Transverse colon (tissue), 4 donors: ENCODE measurements at regions not wholly inside any gene's neighbourhood (a gene's known extent, or its start where the extent isn't known, plus 50 kb on each side); places are given as distances from the start of the nearest gene placed in this dataset.

Source experiments
- DNase-seq: peaks from one replicate; pipeline ENCODE4 v3.0.0-alpha.2; 2019
- H3K27ac ChIP-seq, 4 donors: fragments of 200-600 bp; sonication (generic); 2 replicates each; pipeline ENCODE4 v1.5.1; 2016 to 2018; ENCODE audit warnings: inconsistent platforms in 4 of 4
- H3K27me3 ChIP-seq: fragments of 200-600 bp; sonication (generic); 2 replicates; pipeline ENCODE4 v1.5.1; 2017; ENCODE audit warnings: inconsistent platforms
- H3K36me3 ChIP-seq, 4 donors: fragments of 200-600 bp; sonication (generic); 2 replicates each; pipeline ENCODE4 v1.5.1; 2017 to 2019; ENCODE audit warnings: inconsistent platforms in 4 of 4
- H3K4me1 ChIP-seq, 4 donors: fragments of 200-600 bp; sonication (generic); 2 replicates each; pipeline ENCODE4 v1.5.1; 2017 to 2020; ENCODE audit warnings: inconsistent platforms in 4 of 4
- H3K4me3 ChIP-seq, 4 donors: fragments of 200-600 bp; sonication (generic); 1 replicate in 1 of 4; 2 replicates in 3 of 4; pipeline versions ENCODE4 v1.5.1 to v1.6.1; 2017 to 2019; ENCODE audit warnings: inconsistent platforms in 4 of 4
- H3K9me3 ChIP-seq, 2 donors: fragments of 200-600 bp; sonication (generic); 2 replicates each; pipeline ENCODE4 v1.5.1; 2017 to 2019; ENCODE audit warnings: inconsistent platforms in 2 of 2
- CTCF ChIP-seq, 5 experiments: fragments of 200-600 bp in 3 of 5; fragments of 450-650 bp in 2 of 5; sonication (generic) in 3 of 5; IDR thresholded peaks; 1 replicate in 2 of 5; 2 replicates in 3 of 5; pipeline ENCODE4 v1.5.1; 2016 to 2017; ENCODE audit warnings: antibody characterized with exemption in 5 of 5, inconsistent platforms in 3 of 5, mild to moderate bottlenecking in 2 of 5, moderate library complexity in 1 of 5
- EP300 ChIP-seq: sonication (generic); formaldehyde crosslinking; IDR thresholded peaks from one replicate; pipeline ENCODE4 v1.6.1; 2017; ENCODE audit warnings: antibody characterized with exemption, low read depth
- POLR2A ChIP-seq: fragments of 450-650 bp; IDR thresholded peaks from one replicate; pipeline ENCODE4 v1.6.1; 2016; ENCODE audit warnings: antibody characterized with exemption, mild to moderate bottlenecking, moderate library complexity
- POLR2AphosphoS5 ChIP-seq, 3 donors: sonication (generic); formaldehyde crosslinking; IDR thresholded peaks; one replicate each; pipeline ENCODE4 v1.6.1; 2016; ENCODE audit warnings: antibody characterized with exemption in 3 of 3
- WGBS, 2 donors: methylation state at CpG; one replicate each; pipeline ENCODE4 v1.1.5; 2018; ENCODE audit warnings: low coverage in 1 of 2; 5-methylcytosine and 5-hydroxymethylcytosine counted together
- in situ Hi-C, 4 donors: fragments of 200-750 bp; cut with MboI; loops; one replicate each; pipeline versions ENCODE4 v1.15.0 to v1.15.1; 2017; ENCODE audit warnings: low sequenced_read_pairs in 3 of 4, low pct_ligation_motif_present in 1 of 4, low pct_unique_long_range_greater_than_20kb in 1 of 4
- intact Hi-C: fragments of 100-400 bp; cut with DNase I; formaldehyde crosslinking; loops from one replicate; pipeline ENCODE4 v1.15.1; 2023; ENCODE audit warnings: low total_unique reads

DNA sequence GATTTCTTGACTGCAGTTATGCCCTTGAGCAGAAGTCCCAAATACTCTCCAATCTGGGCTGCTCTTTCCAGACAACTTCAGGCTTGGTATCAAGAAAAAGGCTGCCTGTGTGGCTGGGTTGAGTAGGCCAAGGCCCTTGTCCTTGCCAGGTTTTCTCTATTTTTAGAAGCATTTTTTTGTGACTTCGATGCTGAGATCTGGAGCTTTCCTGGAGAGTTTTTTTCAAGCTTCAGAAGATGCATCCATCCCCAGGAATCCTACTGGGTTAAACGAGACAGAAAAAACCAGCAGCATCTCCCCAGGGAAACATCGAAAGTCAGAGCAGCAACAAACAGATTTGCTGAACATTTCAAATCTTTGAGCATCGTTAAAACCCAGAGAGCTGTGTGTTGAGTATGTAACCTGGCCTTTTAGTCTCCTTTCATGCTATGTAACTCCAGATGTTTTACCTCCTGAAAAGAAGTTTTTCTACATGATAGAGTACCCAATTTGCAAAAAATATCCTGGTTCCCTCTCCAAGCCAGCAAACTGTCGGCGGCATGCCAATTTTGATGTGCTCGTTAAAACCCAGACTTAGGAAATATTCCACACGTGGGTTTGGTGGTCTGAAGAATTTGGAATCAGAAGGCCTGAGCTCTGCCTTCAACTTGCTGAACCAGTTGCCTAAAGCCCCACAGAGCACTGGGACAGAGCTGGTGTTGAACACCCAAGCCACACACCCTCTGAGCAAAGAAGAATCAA is 98.1 kb upstream of the ALDH1B1 start:
- H3K27me3 ChIP-seq = no peaks in the 10 kb centered on the region
- intact Hi-C loops = no loop called here
- no peak for DNase-seq
- H3K27ac ChIP-seq = no peak overlapping the region
- H3K36me3 ChIP-seq = no peaks in the 10 kb centered on the region
- TF ChIP-seq EP300 = no peak
- TF ChIP-seq POLR2A = no peak
- no peak for TF ChIP-seq POLR2AphosphoS5 (IDR thresholded peaks at IDR 0.05)
- peaks cover 0 to 2% (median 0%) of the 10 kb centered on the region in 4 donors for H3K4me1 ChIP-seq
- H3K9me3 ChIP-seq = no peaks in the 10 kb centered on the region
- WGBS, 2 donors = 73 to 75% methylated on average over 3 to 8 of the region's 8 CpGs
- in situ Hi-C loops = no loop called here
- no peak overlapping the region for H3K4me3 ChIP-seq

- WGBS, 2 donors = 84% methylated on average over 4 of the region's 4 CpGs; no CpG with 5 or more reads in 1 of the 2 donors
Measured at GRCh38 chr9:38293022-38293421, 99.5 kb upstream of the ALDH1B1 start.

GRCh38 chr9:38292480-38292879 is 100.0 kb upstream of the ALDH1B1 start:
- Histone ChIP-seq H3K4me1 (peaks cover 0 to 2% (median 0%) of the 10 kb centered on the region in 4 donors), H3K36me3 (no peaks in the 10 kb centered on the region), H3K9me3 (no peaks in the 10 kb centered on the region), H3K4me3 (no peak overlapping the region), H3K27me3 (no peaks in the 10 kb centered on the region), H3K27ac (no peak overlapping the region)
- in situ Hi-C loops = no loop called here
- TF ChIP-seq POLR2A = no peak
- TF ChIP-seq CTCF (IDR thresholded peaks at IDR 0.05) = no peak
- intact Hi-C loops = no loop called here
- DNase-seq = no peak
- 87 to 100% methylated on average over 2 to 5 of the region's 5 CpGs for whole genome bisulfite sequencing, 2 donors

More at GRCh38 chr9:38293022-38293421, 99.5 kb upstream of the ALDH1B1 start:
- DNase-seq = no peak
- in situ Hi-C loops = no loop called here
- no peaks in the 10 kb centered on the region for H3K27me3 ChIP-seq
- no peaks in the 10 kb centered on the region for H3K9me3 ChIP-seq
- H3K27ac ChIP-seq = no peak overlapping the region
- H3K4me1 ChIP-seq = peaks cover 0 to 2% (median 0%) of the 10 kb centered on the region in 4 donors
- TF ChIP-seq POLR2A (no peak), CTCF (IDR thresholded peaks at IDR 0.05) (no peak), EP300 (no peak), POLR2AphosphoS5 (IDR thresholded peaks at IDR 0.05) (no peak)
- no peaks in the 10 kb centered on the region for H3K36me3 ChIP-seq
- intact Hi-C loops = no loop called here
- no peak overlapping the region for H3K4me3 ChIP-seq

- in situ Hi-C loops = loop anchor here in 1 of 4 donors (10.0 kb wide), 1 partner anchor 55 kb away; no protein-coding TSS in a partner anchor
Measured at GRCh38 chr9:38289866-38290245, 102.6 kb upstream of the ALDH1B1 start.

More at GRCh38 chr9:38289866-38290245, 102.6 kb upstream of the ALDH1B1 start:
- intact Hi-C loops = no loop called here
- TF ChIP-seq POLR2A = no peak
- no peak for TF ChIP-seq CTCF (IDR thresholded peaks at IDR 0.05)
- no peak for TF ChIP-seq POLR2AphosphoS5 (IDR thresholded peaks at IDR 0.05)
- TF ChIP-seq EP300 = no peak
- Histone ChIP-seq H3K27ac (no peak overlapping the region), H3K4me3 (no peak overlapping the region), H3K36me3 (no peaks in the 10 kb centered on the region), H3K4me1 (peaks cover 0 to 2% (median 0%) of the 10 kb centered on the region in 4 donors), H3K9me3 (no peaks in the 10 kb centered on the region), H3K27me3 (no peaks in the 10 kb centered on the region)
- no peak for DNase-seq
- 81 to 83% methylated on average over 1 to 11 of the region's 11 CpGs for WGBS, 2 donors
